ENCODE measurements at regions not wholly inside any gene's neighbourhood (a gene's known extent, or its start where the extent isn't known, plus 50 kb on each side); places are given as distances from the start of the nearest gene placed in this dataset.

DNA sequence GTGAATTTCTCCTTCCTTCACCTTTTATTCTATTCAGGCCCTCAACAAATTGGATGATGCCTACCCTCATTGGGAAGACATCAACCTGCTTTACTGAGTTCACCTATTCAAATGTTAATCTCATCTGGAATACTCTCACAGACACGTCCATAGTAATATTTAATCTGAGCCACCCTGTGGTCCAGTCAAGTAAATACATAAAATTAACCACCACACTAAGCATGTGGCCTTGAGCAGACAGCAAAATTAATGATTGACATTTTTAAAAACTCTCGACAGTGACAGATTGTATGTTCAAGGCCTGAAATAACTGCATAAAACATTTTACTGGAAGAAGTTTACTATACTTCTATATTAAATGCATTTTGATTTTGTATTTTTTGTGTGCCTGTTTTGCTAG lies 540.6 kb upstream of the GCFC2 start:
- CTCF ChIA-PET = no interaction called here
- H3K27ac ChIP-seq (ENCODE audit: extremely low read depth, low read depth, low read length) = no peak overlapping the region
- H3K36me3 ChIP-seq (ENCODE audit: control insufficient read depth in 2 of 2, insufficient read depth in 1 of 2, low read length in 2 of 2) = no peaks in the 10 kb centered on the region
- no peaks in the 10 kb centered on the region for H3K4me1 ChIP-seq (ENCODE audit: control insufficient read depth, insufficient read depth, low read length)
- POLR2A ChIA-PET = no interaction called here
- TF ChIP-seq, protein P1, sequence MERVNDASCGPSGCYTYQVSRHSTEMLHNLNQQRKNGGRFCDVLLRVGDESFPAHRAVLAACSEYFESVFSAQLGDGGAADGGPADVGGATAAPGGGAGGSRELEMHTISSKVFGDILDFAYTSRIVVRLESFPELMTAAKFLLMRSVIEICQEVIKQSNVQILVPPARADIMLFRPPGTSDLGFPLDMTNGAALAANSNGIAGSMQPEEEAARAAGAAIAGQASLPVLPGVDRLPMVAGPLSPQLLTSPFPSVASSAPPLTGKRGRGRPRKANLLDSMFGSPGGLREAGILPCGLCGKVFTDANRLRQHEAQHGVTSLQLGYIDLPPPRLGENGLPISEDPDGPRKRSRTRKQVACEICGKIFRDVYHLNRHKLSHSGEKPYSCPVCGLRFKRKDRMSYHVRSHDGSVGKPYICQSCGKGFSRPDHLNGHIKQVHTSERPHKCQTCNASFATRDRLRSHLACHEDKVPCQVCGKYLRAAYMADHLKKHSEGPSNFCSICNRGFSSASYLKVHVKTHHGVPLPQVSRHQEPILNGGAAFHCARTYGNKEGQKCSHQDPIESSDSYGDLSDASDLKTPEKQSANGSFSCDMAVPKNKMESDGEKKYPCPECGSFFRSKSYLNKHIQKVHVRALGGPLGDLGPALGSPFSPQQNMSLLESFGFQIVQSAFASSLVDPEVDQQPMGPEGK (tag by site-specific recombination; IDR thresholded peaks at IDR 0.05) = no peak
- TF ChIP-seq ZNF701 (tag by site-specific recombination; IDR thresholded peaks at IDR 0.05) = no peak
- no peak for TF ChIP-seq ZNF157 (tag by site-specific recombination; IDR thresholded peaks at IDR 0.05)
- TF ChIP-seq KLF16 (tag by site-specific recombination; IDR thresholded peaks at IDR 0.05) = no peak
- TF ChIP-seq SETDB1 (IDR thresholded peaks at IDR 0.05; ENCODE audit: insufficient read length, low read length) = no peak
- TF ChIP-seq ZNF555 (tag by site-specific recombination; conservative IDR thresholded peaks at IDR 0.05) = no peak
- TF ChIP-seq, protein P2, sequence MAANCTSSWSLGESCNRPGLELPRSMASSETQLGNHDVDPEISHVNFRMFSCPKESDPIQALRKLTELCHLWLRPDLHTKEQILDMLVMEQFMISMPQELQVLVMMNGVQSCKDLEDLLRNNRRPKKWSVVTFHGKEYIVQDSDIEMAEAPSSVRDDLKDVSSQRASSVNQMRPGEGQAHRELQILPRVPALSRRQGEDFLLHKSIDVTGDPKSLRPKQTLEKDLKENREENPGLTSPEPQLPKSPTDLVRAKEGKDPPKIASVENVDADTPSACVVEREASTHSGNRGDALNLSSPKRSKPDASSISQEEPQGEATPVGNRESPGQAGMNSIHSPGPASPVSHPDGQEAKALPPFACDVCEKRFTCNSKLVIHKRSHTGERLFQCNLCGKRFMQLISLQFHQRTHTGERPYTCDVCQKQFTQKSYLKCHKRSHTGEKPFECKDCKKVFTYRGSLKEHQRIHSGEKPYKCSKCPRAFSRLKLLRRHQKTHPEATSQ (tag by site-specific recombination; IDR thresholded peaks at IDR 0.05) = no peak
- no peak for TF ChIP-seq ZNF776 (tag by site-specific recombination; IDR thresholded peaks at IDR 0.05; ENCODE audit: borderline replicate concordance)
- TF ChIP-seq ZNF621 (tag by site-specific recombination; IDR thresholded peaks at IDR 0.05) = no peak
- TF ChIP-seq ZNF311 (tag by site-specific recombination; IDR thresholded peaks at IDR 0.05; ENCODE audit: borderline replicate concordance) = no peak
- no peak for TF ChIP-seq ZFP69B (tag by site-specific recombination; IDR thresholded peaks at IDR 0.05)
- TF ChIP-seq ZNF184 (tag by site-specific recombination; IDR thresholded peaks at IDR 0.05) = no peak
- TF ChIP-seq, protein P3, sequence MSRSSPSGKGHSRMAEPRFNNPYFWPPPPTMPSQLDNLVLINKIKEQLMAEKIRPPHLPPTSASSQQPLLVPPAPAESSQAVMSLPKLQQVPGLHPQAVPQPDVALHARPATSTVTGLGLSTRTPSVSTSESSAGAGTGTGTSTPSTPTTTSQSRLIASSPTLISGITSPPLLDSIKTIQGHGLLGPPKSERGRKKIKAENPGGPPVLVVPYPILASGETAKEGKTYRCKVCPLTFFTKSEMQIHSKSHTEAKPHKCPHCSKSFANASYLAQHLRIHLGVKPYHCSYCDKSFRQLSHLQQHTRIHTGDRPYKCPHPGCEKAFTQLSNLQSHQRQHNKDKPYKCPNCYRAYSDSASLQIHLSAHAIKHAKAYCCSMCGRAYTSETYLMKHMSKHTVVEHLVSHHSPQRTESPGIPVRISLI (tag by site-specific recombination; IDR thresholded peaks at IDR 0.05) = no peak
- TF ChIP-seq ZNF114 (tag by site-specific recombination; IDR thresholded peaks at IDR 0.05) = no peak
- TF ChIP-seq, protein P4, sequence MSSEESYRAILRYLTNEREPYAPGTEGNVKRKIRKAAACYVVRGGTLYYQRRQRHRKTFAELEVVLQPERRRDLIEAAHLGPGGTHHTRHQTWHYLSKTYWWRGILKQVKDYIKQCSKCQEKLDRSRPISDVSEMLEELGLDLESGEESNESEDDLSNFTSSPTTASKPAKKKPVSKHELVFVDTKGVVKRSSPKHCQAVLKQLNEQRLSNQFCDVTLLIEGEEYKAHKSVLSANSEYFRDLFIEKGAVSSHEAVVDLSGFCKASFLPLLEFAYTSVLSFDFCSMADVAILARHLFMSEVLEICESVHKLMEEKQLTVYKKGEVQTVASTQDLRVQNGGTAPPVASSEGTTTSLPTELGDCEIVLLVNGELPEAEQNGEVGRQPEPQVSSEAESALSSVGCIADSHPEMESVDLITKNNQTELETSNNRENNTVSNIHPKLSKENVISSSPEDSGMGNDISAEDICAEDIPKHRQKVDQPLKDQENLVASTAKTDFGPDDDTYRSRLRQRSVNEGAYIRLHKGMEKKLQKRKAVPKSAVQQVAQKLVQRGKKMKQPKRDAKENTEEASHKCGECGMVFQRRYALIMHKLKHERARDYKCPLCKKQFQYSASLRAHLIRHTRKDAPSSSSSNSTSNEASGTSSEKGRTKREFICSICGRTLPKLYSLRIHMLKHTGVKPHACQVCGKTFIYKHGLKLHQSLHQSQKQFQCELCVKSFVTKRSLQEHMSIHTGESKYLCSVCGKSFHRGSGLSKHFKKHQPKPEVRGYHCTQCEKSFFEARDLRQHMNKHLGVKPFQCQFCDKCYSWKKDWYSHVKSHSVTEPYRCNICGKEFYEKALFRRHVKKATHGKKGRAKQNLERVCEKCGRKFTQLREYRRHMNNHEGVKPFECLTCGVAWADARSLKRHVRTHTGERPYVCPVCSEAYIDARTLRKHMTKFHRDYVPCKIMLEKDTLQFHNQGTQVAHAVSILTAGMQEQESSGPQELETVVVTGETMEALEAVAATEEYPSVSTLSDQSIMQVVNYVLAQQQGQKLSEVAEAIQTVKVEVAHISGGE (tag by site-specific recombination; conservative IDR thresholded peaks at IDR 0.05; ENCODE audit: low read depth) = no peak
- no peaks in the 10 kb centered on the region for H3K9me3 ChIP-seq (ENCODE audit: control insufficient read depth, insufficient read depth, low read depth, low read length)
- no peak overlapping the region for H3K4me3 ChIP-seq (ENCODE audit: low read depth, low read length)

DNA sequence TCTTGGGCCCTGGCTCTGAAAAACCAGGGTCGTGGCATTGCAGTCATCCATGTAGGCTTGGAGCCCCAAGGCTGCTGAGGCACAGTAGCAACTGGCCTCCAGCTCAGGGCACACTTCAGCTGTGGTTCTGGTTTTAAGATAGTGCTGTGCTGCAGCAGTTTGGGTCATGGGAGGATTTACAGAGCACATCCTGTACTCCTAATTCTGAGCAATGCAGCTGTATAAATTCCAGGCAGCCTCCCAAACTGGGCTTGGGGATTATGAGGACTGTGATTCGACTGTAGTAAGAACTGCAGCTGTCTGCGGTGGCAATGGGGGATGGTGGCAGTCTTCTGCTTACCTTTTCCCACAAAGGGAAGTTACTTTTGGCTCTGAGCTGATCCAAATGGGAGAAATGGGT lies 536.3 kb upstream of the GCFC2 start:
- Histone ChIP-seq H3K4me1 (ENCODE audit: control insufficient read depth, insufficient read depth, low read length) (no peaks in the 10 kb centered on the region), H3K9me3 (ENCODE audit: control insufficient read depth, insufficient read depth, low read depth, low read length) (no peaks in the 10 kb centered on the region), H3K4me3 (ENCODE audit: low read depth, low read length) (no peak overlapping the region), H3K27ac (ENCODE audit: extremely low read depth, low read depth, low read length) (no peak overlapping the region), H3K36me3 (ENCODE audit: control insufficient read depth in 2 of 2, insufficient read depth in 1 of 2, low read length in 2 of 2) (no peaks in the 10 kb centered on the region)
- ChIA-PET POLR2A (no interaction called here), CTCF (no interaction called here)
- no peak for TF ChIP-seq ZNF112 (tag by site-specific recombination; IDR thresholded peaks at IDR 0.05)
- no peak for TF ChIP-seq SP2 (tag by site-specific recombination; IDR thresholded peaks at IDR 0.05)
- no peak for TF ChIP-seq ZNF350 (tag by site-specific recombination; IDR thresholded peaks at IDR 0.05)
- TF ChIP-seq, protein P5, sequence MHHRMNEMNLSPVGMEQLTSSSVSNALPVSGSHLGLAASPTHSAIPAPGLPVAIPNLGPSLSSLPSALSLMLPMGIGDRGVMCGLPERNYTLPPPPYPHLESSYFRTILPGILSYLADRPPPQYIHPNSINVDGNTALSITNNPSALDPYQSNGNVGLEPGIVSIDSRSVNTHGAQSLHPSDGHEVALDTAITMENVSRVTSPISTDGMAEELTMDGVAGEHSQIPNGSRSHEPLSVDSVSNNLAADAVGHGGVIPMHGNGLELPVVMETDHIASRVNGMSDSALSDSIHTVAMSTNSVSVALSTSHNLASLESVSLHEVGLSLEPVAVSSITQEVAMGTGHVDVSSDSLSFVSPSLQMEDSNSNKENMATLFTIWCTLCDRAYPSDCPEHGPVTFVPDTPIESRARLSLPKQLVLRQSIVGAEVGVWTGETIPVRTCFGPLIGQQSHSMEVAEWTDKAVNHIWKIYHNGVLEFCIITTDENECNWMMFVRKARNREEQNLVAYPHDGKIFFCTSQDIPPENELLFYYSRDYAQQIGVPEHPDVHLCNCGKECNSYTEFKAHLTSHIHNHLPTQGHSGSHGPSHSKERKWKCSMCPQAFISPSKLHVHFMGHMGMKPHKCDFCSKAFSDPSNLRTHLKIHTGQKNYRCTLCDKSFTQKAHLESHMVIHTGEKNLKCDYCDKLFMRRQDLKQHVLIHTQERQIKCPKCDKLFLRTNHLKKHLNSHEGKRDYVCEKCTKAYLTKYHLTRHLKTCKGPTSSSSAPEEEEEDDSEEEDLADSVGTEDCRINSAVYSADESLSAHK (tag by site-specific recombination; IDR thresholded peaks at IDR 0.05) = no peak
- no peak for TF ChIP-seq ZNF777 (tag by site-specific recombination; IDR thresholded peaks at IDR 0.05; ENCODE audit: borderline replicate concordance)
- TF ChIP-seq ZNF707 (tag by site-specific recombination; IDR thresholded peaks at IDR 0.05) = no peak
- TF ChIP-seq, protein P6, sequence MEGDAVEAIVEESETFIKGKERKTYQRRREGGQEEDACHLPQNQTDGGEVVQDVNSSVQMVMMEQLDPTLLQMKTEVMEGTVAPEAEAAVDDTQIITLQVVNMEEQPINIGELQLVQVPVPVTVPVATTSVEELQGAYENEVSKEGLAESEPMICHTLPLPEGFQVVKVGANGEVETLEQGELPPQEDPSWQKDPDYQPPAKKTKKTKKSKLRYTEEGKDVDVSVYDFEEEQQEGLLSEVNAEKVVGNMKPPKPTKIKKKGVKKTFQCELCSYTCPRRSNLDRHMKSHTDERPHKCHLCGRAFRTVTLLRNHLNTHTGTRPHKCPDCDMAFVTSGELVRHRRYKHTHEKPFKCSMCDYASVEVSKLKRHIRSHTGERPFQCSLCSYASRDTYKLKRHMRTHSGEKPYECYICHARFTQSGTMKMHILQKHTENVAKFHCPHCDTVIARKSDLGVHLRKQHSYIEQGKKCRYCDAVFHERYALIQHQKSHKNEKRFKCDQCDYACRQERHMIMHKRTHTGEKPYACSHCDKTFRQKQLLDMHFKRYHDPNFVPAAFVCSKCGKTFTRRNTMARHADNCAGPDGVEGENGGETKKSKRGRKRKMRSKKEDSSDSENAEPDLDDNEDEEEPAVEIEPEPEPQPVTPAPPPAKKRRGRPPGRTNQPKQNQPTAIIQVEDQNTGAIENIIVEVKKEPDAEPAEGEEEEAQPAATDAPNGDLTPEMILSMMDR (tag by site-specific recombination; IDR thresholded peaks at IDR 0.05) = no peak
- TF ChIP-seq ZNF394 (tag by site-specific recombination; IDR thresholded peaks at IDR 0.05; ENCODE audit: borderline replicate concordance) = no peak

Measured in HEK293 (cell line).